Mesenchymal stem cell (in vitro differentiated cells and primary cell): ENCODE measurements at regions not wholly inside any gene's neighbourhood (a gene's known extent, or its start where the extent isn't known, plus 50 kb on each side); places are given as distances from the start of the nearest gene placed in this dataset.

Experiments
- DNase-seq: peaks from one replicate; pipeline ENCODE4 v3.0.0-alpha.2; 2013
- H2AFZ ChIP-seq: one replicate; pipeline ENCODE4 v1.6.1; 2013; ENCODE audit warnings: low read depth, mild to moderate bottlenecking, control low read depth, inconsistent platforms, low read length, moderate library complexity
- H2AK5ac ChIP-seq: 2 replicates; pipeline ENCODE4 v1.6.1; 2013; ENCODE audit warnings: low read length, moderate library complexity, mild to moderate bottlenecking, inconsistent platforms; ENCODE audit not compliant: severe bottlenecking
- H2BK120ac ChIP-seq: one replicate; pipeline ENCODE4 v1.6.1; 2013; ENCODE audit warnings: low read depth, mild to moderate bottlenecking, inconsistent platforms, low read length, moderate library complexity
- H2BK12ac ChIP-seq, 2 experiments: one replicate each; pipeline ENCODE4 v1.6.1; 2013; ENCODE audit warnings: inconsistent platforms in 2 of 2, low read length in 2 of 2, mild to moderate bottlenecking in 2 of 2, moderate library complexity in 2 of 2, control low read depth in 1 of 2
- H2BK15ac ChIP-seq: one replicate; pipeline ENCODE4 v1.6.1; 2013; ENCODE audit warnings: mild to moderate bottlenecking, low read depth, inconsistent platforms; ENCODE audit not compliant: poor library complexity, severe bottlenecking
- H2BK5ac ChIP-seq: 2 replicates; pipeline ENCODE4 v1.6.1; 2013; ENCODE audit warnings: low read depth, mild to moderate bottlenecking, low read length, control low read depth, inconsistent platforms; ENCODE audit not compliant: poor library complexity, severe bottlenecking
- H3K14ac ChIP-seq, 2 experiments: one replicate each; pipeline ENCODE4 v1.6.1; 2013; ENCODE audit warnings: inconsistent platforms in 2 of 2, low read length in 2 of 2, control low read depth in 1 of 2, mild to moderate bottlenecking in 1 of 2, moderate library complexity in 1 of 2
- H3K18ac ChIP-seq, 2 experiments: one replicate each; pipeline ENCODE4 v1.6.1; 2013; ENCODE audit warnings: inconsistent platforms in 2 of 2, low read length in 2 of 2, control low read depth in 1 of 2, low read depth in 1 of 2, mild to moderate bottlenecking in 1 of 2
- H3K23ac ChIP-seq, 2 experiments: one replicate each; pipeline ENCODE4 v1.6.1; 2013; ENCODE audit warnings: inconsistent platforms in 2 of 2, low read length in 2 of 2, mild to moderate bottlenecking in 2 of 2, moderate library complexity in 2 of 2, control low read depth in 1 of 2
- H3K27ac ChIP-seq: 2 replicates; pipeline ENCODE4 v1.5.1; 2013; ENCODE audit warnings: mild to moderate bottlenecking, moderate library complexity, low read length, control low read depth, inconsistent platforms; ENCODE audit not compliant: poor library complexity, severe bottlenecking
- H3K27me3 ChIP-seq, 2 experiments: 2 replicates each; pipeline versions ENCODE4 v1.6.1 to v1.7.0; 2013; ENCODE audit warnings: low read length in 2 of 2, mild to moderate bottlenecking in 2 of 2, moderate library complexity in 2 of 2, control low read depth in 1 of 2, inconsistent platforms in 1 of 2; ENCODE audit not compliant: control insufficient read depth in 1 of 2, insufficient read depth in 1 of 2
- H3K36me3 ChIP-seq, 2 experiments: 2 replicates each; pipeline versions ENCODE4 v1.6.1 to v1.7.0; 2013; ENCODE audit warnings: low read length in 2 of 2, control low read depth in 1 of 2, inconsistent platforms in 1 of 2, low read depth in 1 of 2, mild to moderate bottlenecking in 1 of 2; ENCODE audit not compliant: insufficient read depth in 2 of 2, control insufficient read depth in 1 of 2
- H3K4ac ChIP-seq, 2 experiments: one replicate each; pipeline ENCODE4 v1.6.1; 2013; ENCODE audit warnings: inconsistent platforms in 2 of 2, low read length in 2 of 2, mild to moderate bottlenecking in 2 of 2, moderate library complexity in 2 of 2, control low read depth in 1 of 2, low read depth in 1 of 2
- H3K4me1 ChIP-seq: 2 replicates; pipeline ENCODE4 v1.6.1; 2013; ENCODE audit warnings: low read depth, low read length, control low read depth; ENCODE audit not compliant: control insufficient read depth, insufficient read depth
- H3K4me2 ChIP-seq: 2 replicates; pipeline ENCODE4 v1.6.1; 2013; ENCODE audit warnings: low read length, mild to moderate bottlenecking, inconsistent platforms; ENCODE audit not compliant: poor library complexity, severe bottlenecking
- H3K4me3 ChIP-seq, 2 experiments: 2 replicates each; pipeline versions ENCODE4 v1.5.1 to v1.7.0; 2013; ENCODE audit warnings: low read length in 2 of 2, mild to moderate bottlenecking in 2 of 2, control low read depth in 1 of 2, low read depth in 1 of 2; ENCODE audit not compliant: insufficient read depth in 1 of 2
- H3K79me1 ChIP-seq: replicated peaks from 2 replicates; pipeline ENCODE4 v1.6.1; 2013; ENCODE audit warnings: mild to moderate bottlenecking, control low read depth, low read length, inconsistent platforms; ENCODE audit not compliant: poor library complexity, severe bottlenecking
- H3K9ac ChIP-seq: 2 replicates; pipeline ENCODE4 v1.7.0; 2013; ENCODE audit warnings: mild to moderate bottlenecking, low read length, moderate library complexity
- H3K9me3 ChIP-seq: 2 replicates; pipeline ENCODE4 v1.7.0; 2013; ENCODE audit warnings: mild to moderate bottlenecking, low read length; ENCODE audit not compliant: control insufficient read depth
- H4K8ac ChIP-seq: one replicate; pipeline ENCODE4 v1.6.1; 2013; ENCODE audit warnings: inconsistent platforms, mild to moderate bottlenecking, low read length, moderate library complexity
- H4K91ac ChIP-seq: one replicate; pipeline ENCODE4 v1.6.1; 2013; ENCODE audit warnings: mild to moderate bottlenecking, low read length, inconsistent platforms
- WGBS: methylation state at CpG from one replicate; pipeline ENCODE4 v1.1.7; 2013; ENCODE audit warnings: mixed read lengths; 5-methylcytosine and 5-hydroxymethylcytosine counted together

DNA sequence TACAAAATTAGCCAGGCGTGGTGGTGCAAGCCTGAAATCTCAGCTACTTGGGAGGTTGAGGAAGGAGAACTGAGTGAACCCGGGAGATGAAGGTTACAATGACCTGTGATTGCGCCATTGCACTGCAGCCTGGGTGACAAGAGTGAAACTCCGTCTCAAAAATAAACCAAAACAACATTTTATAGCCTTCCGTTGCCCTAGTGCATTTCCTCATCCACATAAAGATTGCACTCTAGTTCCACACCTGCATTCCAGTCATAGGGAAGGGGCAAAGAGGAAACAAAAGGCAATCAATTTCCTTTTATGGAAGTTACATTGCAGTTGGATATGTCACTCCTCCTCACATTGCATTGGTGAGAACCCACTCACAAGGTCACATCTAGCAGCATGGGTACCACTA, 182.7 kb upstream of the ARG1 start:
- Histone ChIP-seq H3K27ac (no peak overlapping the region), H3K36me3 (no peaks in the 10 kb centered on the region), H4K91ac (no peak overlapping the region)

GRCh38 chr6:131391116-131391515, 181.9 kb upstream of the ARG1 start:
- H3K79me1 ChIP-seq = no peaks in the 10 kb centered on the region
- no peaks in the 10 kb centered on the region for H3K9me3 ChIP-seq
- H4K8ac ChIP-seq = no peak overlapping the region
- no peak overlapping the region for H2BK15ac ChIP-seq
- WGBS = 93% methylated on average over 1 of the region's 1 CpG
- H3K4me3 ChIP-seq = no peak overlapping the region
- no peak overlapping the region for H3K14ac ChIP-seq
- no peak overlapping the region for H2BK120ac ChIP-seq
- no peak overlapping the region for H2AK5ac ChIP-seq
- H2AFZ ChIP-seq = no peak overlapping the region
- DNase-seq = no peak
- H2BK12ac ChIP-seq = no peak overlapping the region
- no peak overlapping the region for H3K18ac ChIP-seq
- H3K4ac ChIP-seq = no peak overlapping the region
- H3K36me3 ChIP-seq = no peaks in the 10 kb centered on the region
- no peak overlapping the region for H3K27ac ChIP-seq
- no peak overlapping the region for H4K91ac ChIP-seq
- H3K23ac ChIP-seq = no peak overlapping the region
- no peaks in the 10 kb centered on the region for H3K4me1 ChIP-seq
- H3K27me3 ChIP-seq = peaks cover 4% of the 10 kb centered on the region in 2 experiments
- no peak overlapping the region for H3K4me2 ChIP-seq
- H2BK5ac ChIP-seq = no peak overlapping the region
- H3K9ac ChIP-seq = no peak overlapping the region

More for the DNA sequence above, 182.7 kb upstream of the ARG1 start:
- Histone ChIP-seq H3K4me3 (no peak overlapping the region), H3K9me3 (no peaks in the 10 kb centered on the region), H2BK5ac (no peak overlapping the region), H4K8ac (no peak overlapping the region), H3K79me1 (no peaks in the 10 kb centered on the region), H2BK15ac (no peak overlapping the region), H2BK12ac (no peak overlapping the region), H3K4me1 (no peaks in the 10 kb centered on the region), H3K4ac (no peak overlapping the region), H2BK120ac (no peak overlapping the region), H3K4me2 (no peak overlapping the region), H3K9ac (no peak overlapping the region), H3K18ac (no peak overlapping the region), H2AK5ac (no peak overlapping the region), H3K27me3 (peaks cover 4% of the 10 kb centered on the region in 2 experiments), H3K23ac (no peak overlapping the region), H2AFZ (no peak overlapping the region), H3K14ac (no peak overlapping the region)
- 94% methylated on average over 3 of the region's 5 CpGs for WGBS
- no peak for DNase-seq

DNA sequence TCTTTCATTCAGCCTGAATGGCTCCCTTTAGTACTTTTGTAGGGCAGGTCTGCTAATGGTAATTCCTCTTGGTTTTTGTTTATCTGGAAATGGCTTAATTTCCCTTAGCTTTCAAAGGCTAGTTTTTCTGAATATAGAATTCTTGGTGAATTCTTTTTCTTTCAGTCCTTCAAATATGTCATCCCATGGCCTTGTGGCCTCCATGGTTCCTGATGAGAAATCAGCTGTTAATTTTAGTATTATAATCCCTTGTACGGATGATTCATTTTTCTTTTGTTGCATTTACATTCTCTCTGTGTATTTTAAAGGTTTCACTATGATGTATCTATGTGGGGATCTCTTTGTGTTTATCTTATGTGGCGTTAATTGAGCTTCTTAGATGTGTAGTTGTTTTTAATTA, 179.6 kb upstream of the ARG1 start:
- H2BK15ac ChIP-seq = no peak overlapping the region
- H4K91ac ChIP-seq = no peak overlapping the region
- H3K79me1 ChIP-seq = no peaks in the 10 kb centered on the region
- H3K4me2 ChIP-seq = no peak overlapping the region
- DNase-seq = no peak
- no peaks in the 10 kb centered on the region for H3K4me1 ChIP-seq
- H3K27me3 ChIP-seq = peaks cover under 1 to 4% of the 10 kb centered on the region in 2 experiments
- H3K18ac ChIP-seq = no peak overlapping the region
- no peaks in the 10 kb centered on the region for H3K36me3 ChIP-seq
- no peak overlapping the region for H4K8ac ChIP-seq
- no peak overlapping the region for H2BK5ac ChIP-seq
- WGBS = 100% methylated on average over 1 of the region's 2 CpGs
- H3K4ac ChIP-seq = no peak overlapping the region
- H3K27ac ChIP-seq = no peak overlapping the region
- H3K14ac ChIP-seq = no peak overlapping the region
- no peak overlapping the region for H3K4me3 ChIP-seq
- no peak overlapping the region for H2AFZ ChIP-seq
- no peak overlapping the region for H2AK5ac ChIP-seq
- no peak overlapping the region for H2BK120ac ChIP-seq
- H3K23ac ChIP-seq = no peak overlapping the region
- no peak overlapping the region for H3K9ac ChIP-seq
- no peak overlapping the region for H2BK12ac ChIP-seq
- H3K9me3 ChIP-seq = no peaks in the 10 kb centered on the region

DNA sequence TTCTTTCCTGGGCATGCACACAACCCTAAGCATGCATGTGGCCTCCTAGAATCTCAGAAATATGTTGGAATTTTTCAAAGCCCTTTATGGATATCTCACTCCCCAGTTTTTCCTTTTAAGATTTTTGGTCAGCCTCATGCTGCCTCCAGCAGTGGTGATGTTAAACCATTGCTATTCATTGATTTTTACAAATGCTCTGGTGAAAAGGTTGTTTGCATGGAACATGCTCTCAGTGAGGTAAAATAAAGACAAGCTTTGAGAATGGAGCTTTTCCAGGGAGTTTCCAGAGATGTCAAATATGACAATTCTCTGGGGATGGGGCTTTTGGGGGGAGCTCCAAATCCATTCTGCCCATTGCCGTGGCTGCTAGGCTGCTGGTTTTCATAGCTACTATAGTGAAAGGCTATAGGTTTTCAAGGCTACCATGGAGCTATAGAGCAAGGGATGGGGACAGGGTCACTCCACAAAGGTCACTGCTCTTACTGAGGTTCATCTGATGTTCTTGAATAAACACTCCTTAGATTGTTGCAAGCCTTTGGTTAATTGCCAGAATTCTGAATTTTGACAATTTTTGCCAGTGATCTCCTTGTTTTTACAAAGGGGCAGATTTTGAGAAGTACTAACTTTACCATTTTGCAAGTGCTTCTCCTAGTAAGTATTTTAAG, 178.1 kb upstream of the ARG1 start:
- no peak overlapping the region for H3K14ac ChIP-seq
- no peaks in the 10 kb centered on the region for H3K79me1 ChIP-seq
- no peak overlapping the region for H2BK15ac ChIP-seq
- no peak overlapping the region for H2BK120ac ChIP-seq
- no peak overlapping the region for H3K27ac ChIP-seq
- no peaks in the 10 kb centered on the region for H3K27me3 ChIP-seq
- DNase-seq = no peak
- 100% methylated on average over 1 of the region's 1 CpG for WGBS
- H2AFZ ChIP-seq = no peak overlapping the region
- H3K4me3 ChIP-seq = no peak overlapping the region
- H3K4ac ChIP-seq = no peak overlapping the region
- no peaks in the 10 kb centered on the region for H3K4me1 ChIP-seq
- no peak overlapping the region for H2BK12ac ChIP-seq
- no peak overlapping the region for H4K91ac ChIP-seq
- no peak overlapping the region for H2AK5ac ChIP-seq
- H3K4me2 ChIP-seq = no peak overlapping the region
- no peak overlapping the region for H3K18ac ChIP-seq
- no peak overlapping the region for H2BK5ac ChIP-seq
- H3K9me3 ChIP-seq = no peaks in the 10 kb centered on the region
- no peaks in the 10 kb centered on the region for H3K36me3 ChIP-seq
- H3K23ac ChIP-seq = no peak overlapping the region
- no peak overlapping the region for H3K9ac ChIP-seq
- H4K8ac ChIP-seq = no peak overlapping the region
